ENCODE measurements at regions not wholly inside any gene's neighbourhood (a gene's known extent, or its start where the extent isn't known, plus 50 kb on each side); places are given as distances from the start of the nearest gene placed in this dataset.

GRCh38 chr4:124594945-124595344, 117.6 kb downstream of the ANKRD50 start:
- TF ChIP-seq POLR2A (IDR thresholded peaks at IDR 0.05) (no peak), POLR2AphosphoS5 (IDR thresholded peaks at IDR 0.05) (no peak), EP300 (IDR thresholded peaks at IDR 0.05) (no peak)
- TF ChIP-seq, protein P1, sequence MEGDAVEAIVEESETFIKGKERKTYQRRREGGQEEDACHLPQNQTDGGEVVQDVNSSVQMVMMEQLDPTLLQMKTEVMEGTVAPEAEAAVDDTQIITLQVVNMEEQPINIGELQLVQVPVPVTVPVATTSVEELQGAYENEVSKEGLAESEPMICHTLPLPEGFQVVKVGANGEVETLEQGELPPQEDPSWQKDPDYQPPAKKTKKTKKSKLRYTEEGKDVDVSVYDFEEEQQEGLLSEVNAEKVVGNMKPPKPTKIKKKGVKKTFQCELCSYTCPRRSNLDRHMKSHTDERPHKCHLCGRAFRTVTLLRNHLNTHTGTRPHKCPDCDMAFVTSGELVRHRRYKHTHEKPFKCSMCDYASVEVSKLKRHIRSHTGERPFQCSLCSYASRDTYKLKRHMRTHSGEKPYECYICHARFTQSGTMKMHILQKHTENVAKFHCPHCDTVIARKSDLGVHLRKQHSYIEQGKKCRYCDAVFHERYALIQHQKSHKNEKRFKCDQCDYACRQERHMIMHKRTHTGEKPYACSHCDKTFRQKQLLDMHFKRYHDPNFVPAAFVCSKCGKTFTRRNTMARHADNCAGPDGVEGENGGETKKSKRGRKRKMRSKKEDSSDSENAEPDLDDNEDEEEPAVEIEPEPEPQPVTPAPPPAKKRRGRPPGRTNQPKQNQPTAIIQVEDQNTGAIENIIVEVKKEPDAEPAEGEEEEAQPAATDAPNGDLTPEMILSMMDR (IDR thresholded peaks at IDR 0.05) = no peak
- Histone ChIP-seq H3K27ac (no peak overlapping the region), H3K9me3 (no peaks in the 10 kb centered on the region), H3K27me3 (no peaks in the 10 kb centered on the region), H3K4me1 (no peaks in the 10 kb centered on the region), H3K4me3 (no peak overlapping the region), H3K36me3 (no peaks in the 10 kb centered on the region)
- no peak for DNase-seq
- 92 to 96% methylated on average over 1 of the region's 1 CpG for WGBS, 2 donors
- intact Hi-C loops (cut with DNase I) = no loop called here

DNA sequence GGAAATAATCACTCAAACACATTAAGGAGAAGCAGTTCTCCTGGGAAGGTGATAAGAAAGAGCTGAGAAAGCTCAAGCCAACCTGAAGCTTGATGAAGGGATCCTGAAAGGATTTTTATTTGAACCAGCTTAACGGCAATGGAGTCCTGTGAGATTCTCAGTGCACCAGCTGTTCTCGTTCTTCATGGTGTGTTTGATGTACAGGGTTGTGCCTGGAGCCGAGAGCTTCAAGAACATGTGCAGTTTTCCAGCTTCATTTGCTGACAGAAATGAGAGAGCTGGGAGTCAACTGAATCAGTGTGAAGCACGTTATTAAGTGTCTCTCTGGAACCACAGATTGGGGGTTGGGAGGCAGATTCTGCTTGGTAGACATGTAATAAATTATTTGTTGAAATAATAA, 115.7 kb downstream of the ANKRD50 start:
- intact Hi-C loops (cut with DNase I) = no loop called here
- Histone ChIP-seq H3K4me3 (no peak overlapping the region), H3K27ac (no peak overlapping the region), H3K36me3 (no peaks in the 10 kb centered on the region), H3K9me3 (no peaks in the 10 kb centered on the region), H3K27me3 (no peaks in the 10 kb centered on the region), H3K4me1 (no peaks in the 10 kb centered on the region)
- 60 to 85% methylated on average over 4 of the region's 4 CpGs for WGBS, 2 donors
- TF ChIP-seq EP300 (IDR thresholded peaks at IDR 0.05) (no peak), POLR2AphosphoS5 (IDR thresholded peaks at IDR 0.05) (no peak), POLR2A (IDR thresholded peaks at IDR 0.05) (no peak)
- TF ChIP-seq, protein P1 (IDR thresholded peaks at IDR 0.05) = no peak
- no peak for DNase-seq

- WGBS, 2 donors = 60 to 63% methylated on average over 2 of the region's 2 CpGs
- intact Hi-C loops (cut with DNase I) = no loop called here
- TF ChIP-seq POLR2A (IDR thresholded peaks at IDR 0.05) (no peak), POLR2AphosphoS5 (IDR thresholded peaks at IDR 0.05) (no peak), EP300 (IDR thresholded peaks at IDR 0.05) (no peak)
- TF ChIP-seq, protein P1 (IDR thresholded peaks at IDR 0.05) = no peak
- no peak overlapping the region for H3K4me3 ChIP-seq
- no peak overlapping the region for H3K27ac ChIP-seq
- no peaks in the 10 kb centered on the region for H3K9me3 ChIP-seq
- peaks cover 0 to 13% (median 5%) of the 10 kb centered on the region in 4 donors for H3K4me1 ChIP-seq
- H3K27me3 ChIP-seq = no peaks in the 10 kb centered on the region
- no peaks in the 10 kb centered on the region for H3K36me3 ChIP-seq
- DNase-seq = no peak
Measured at GRCh38 chr4:124610211-124610610, 102.3 kb downstream of the ANKRD50 start.

Small RNA genes lying in the stretch of these regions (small RNA-seq; reads per million reads assigned to genes)
- gene AC093767.1 = 0 reads per million in 3 donors

Measured in sigmoid colon (tissue), 6 donors.